ENCODE measurements at regions not wholly inside any gene's neighbourhood (a gene's known extent, or its start where the extent isn't known, plus 50 kb on each side); places are given as distances from the start of the nearest gene placed in this dataset.

DNA sequence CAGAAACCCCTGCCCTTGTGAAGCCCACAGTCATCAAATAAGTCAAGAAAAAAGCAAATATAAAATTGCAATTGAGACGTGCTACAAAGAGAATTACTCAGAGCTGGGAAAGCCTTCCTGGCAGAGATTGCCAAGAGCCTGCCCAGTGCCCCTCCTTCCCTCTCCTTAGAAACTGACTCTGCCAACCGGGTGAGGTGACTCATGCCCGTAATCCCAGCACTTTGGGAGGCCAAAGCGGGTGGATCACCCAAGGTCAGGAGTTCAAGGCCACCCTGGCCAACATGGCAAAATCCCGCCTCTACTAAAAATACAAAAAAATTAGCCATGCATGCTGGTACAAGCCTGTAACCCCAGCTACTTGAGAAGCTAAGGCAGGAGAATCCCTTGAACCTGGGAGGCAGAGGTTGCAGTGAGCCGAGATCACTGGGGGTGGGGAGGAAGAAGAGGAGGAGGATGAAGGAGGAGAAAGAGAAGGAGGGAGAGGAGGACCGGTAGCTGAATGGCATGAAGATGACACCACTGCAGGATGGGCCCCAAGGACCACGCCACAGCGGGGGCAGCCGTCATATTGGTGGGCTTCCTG, 76.1 kb upstream of the RTL6 start:
- TF ChIP-seq, protein P1, sequence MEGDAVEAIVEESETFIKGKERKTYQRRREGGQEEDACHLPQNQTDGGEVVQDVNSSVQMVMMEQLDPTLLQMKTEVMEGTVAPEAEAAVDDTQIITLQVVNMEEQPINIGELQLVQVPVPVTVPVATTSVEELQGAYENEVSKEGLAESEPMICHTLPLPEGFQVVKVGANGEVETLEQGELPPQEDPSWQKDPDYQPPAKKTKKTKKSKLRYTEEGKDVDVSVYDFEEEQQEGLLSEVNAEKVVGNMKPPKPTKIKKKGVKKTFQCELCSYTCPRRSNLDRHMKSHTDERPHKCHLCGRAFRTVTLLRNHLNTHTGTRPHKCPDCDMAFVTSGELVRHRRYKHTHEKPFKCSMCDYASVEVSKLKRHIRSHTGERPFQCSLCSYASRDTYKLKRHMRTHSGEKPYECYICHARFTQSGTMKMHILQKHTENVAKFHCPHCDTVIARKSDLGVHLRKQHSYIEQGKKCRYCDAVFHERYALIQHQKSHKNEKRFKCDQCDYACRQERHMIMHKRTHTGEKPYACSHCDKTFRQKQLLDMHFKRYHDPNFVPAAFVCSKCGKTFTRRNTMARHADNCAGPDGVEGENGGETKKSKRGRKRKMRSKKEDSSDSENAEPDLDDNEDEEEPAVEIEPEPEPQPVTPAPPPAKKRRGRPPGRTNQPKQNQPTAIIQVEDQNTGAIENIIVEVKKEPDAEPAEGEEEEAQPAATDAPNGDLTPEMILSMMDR (tag by site-specific recombination; IDR thresholded peaks at IDR 0.05): no peak
- no peak for TF ChIP-seq ZNF416 (tag by site-specific recombination; IDR thresholded peaks at IDR 0.05)
- TF ChIP-seq, protein P2, sequence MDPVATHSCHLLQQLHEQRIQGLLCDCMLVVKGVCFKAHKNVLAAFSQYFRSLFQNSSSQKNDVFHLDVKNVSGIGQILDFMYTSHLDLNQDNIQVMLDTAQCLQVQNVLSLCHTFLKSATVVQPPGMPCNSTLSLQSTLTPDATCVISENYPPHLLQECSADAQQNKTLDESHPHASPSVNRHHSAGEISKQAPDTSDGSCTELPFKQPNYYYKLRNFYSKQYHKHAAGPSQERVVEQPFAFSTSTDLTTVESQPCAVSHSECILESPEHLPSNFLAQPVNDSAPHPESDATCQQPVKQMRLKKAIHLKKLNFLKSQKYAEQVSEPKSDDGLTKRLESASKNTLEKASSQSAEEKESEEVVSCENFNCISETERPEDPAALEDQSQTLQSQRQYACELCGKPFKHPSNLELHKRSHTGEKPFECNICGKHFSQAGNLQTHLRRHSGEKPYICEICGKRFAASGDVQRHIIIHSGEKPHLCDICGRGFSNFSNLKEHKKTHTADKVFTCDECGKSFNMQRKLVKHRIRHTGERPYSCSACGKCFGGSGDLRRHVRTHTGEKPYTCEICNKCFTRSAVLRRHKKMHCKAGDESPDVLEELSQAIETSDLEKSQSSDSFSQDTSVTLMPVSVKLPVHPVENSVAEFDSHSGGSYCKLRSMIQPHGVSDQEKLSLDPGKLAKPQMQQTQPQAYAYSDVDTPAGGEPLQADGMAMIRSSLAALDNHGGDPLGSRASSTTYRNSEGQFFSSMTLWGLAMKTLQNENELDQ (tag by site-specific recombination; IDR thresholded peaks at IDR 0.05; ENCODE audit: low read depth): no peak
- TF ChIP-seq, protein P3, sequence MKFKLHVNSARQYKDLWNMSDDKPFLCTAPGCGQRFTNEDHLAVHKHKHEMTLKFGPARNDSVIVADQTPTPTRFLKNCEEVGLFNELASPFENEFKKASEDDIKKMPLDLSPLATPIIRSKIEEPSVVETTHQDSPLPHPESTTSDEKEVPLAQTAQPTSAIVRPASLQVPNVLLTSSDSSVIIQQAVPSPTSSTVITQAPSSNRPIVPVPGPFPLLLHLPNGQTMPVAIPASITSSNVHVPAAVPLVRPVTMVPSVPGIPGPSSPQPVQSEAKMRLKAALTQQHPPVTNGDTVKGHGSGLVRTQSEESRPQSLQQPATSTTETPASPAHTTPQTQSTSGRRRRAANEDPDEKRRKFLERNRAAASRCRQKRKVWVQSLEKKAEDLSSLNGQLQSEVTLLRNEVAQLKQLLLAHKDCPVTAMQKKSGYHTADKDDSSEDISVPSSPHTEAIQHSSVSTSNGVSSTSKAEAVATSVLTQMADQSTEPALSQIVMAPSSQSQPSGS (tag by site-specific recombination; IDR thresholded peaks at IDR 0.05; ENCODE audit: low read depth): no peak
- TF ChIP-seq, protein P4, sequence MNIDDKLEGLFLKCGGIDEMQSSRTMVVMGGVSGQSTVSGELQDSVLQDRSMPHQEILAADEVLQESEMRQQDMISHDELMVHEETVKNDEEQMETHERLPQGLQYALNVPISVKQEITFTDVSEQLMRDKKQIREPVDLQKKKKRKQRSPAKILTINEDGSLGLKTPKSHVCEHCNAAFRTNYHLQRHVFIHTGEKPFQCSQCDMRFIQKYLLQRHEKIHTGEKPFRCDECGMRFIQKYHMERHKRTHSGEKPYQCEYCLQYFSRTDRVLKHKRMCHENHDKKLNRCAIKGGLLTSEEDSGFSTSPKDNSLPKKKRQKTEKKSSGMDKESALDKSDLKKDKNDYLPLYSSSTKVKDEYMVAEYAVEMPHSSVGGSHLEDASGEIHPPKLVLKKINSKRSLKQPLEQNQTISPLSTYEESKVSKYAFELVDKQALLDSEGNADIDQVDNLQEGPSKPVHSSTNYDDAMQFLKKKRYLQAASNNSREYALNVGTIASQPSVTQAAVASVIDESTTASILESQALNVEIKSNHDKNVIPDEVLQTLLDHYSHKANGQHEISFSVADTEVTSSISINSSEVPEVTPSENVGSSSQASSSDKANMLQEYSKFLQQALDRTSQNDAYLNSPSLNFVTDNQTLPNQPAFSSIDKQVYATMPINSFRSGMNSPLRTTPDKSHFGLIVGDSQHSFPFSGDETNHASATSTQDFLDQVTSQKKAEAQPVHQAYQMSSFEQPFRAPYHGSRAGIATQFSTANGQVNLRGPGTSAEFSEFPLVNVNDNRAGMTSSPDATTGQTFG (tag by site-specific recombination; IDR thresholded peaks at IDR 0.05; ENCODE audit: borderline replicate concordance): no peak
- no peak for TF ChIP-seq KLF16 (tag by site-specific recombination; IDR thresholded peaks at IDR 0.05)
